ENCODE measurements at regions not wholly inside any gene's neighbourhood (a gene's known extent, or its start where the extent isn't known, plus 50 kb on each side); places are given as distances from the start of the nearest gene placed in this dataset.

- H3K27ac Mint-ChIP-seq: no peak overlapping the region
- POLR2A ChIA-PET: no interaction called here
- peaks cover 0 to 8% (median 0%) of the 10 kb centered on the region in 9 donors for H3K9me3 Mint-ChIP-seq
- peaks cover 0 to 4% (median 0%) of the 10 kb centered on the region in 5 donors for H3K27me3 Mint-ChIP-seq
- ATAC-seq: no peak
- no peak for DNase-seq
- no peaks in the 10 kb centered on the region for H3K36me3 Mint-ChIP-seq
- no peak overlapping the region for H3K4me3 Mint-ChIP-seq
- H3K4me1 Mint-ChIP-seq: no peaks in the 10 kb centered on the region
These were observed 290.1 kb upstream of the WWC1 start for GRCh38 chr5:168001318-168001717.

GRCh38 chr5:168002116-168002515 lies 289.3 kb upstream of the WWC1 start:
- Mint-ChIP-seq H3K36me3 (no peaks in the 10 kb centered on the region), H3K27ac (no peak overlapping the region), H3K9me3 (peaks cover 0 to 8% (median 0%) of the 10 kb centered on the region in 9 donors), H3K27me3 (peaks cover 0 to 4% (median 0%) of the 10 kb centered on the region in 5 donors), H3K4me3 (no peak overlapping the region), H3K4me1 (no peaks in the 10 kb centered on the region)
- ATAC-seq (no peak), DNase-seq (no peak)
- POLR2A ChIA-PET: no interaction called here

GRCh38 chr5:168005093-168005492 lies 286.4 kb upstream of the WWC1 start:
- H3K27ac Mint-ChIP-seq: no peak overlapping the region
- H3K4me3 Mint-ChIP-seq: no peak overlapping the region
- no peak for DNase-seq
- H3K27me3 Mint-ChIP-seq: peaks cover 0 to 4% (median 0%) of the 10 kb centered on the region in 5 donors
- no peaks in the 10 kb centered on the region for H3K4me1 Mint-ChIP-seq
- H3K36me3 Mint-ChIP-seq: no peaks in the 10 kb centered on the region
- H3K9me3 Mint-ChIP-seq: peaks cover 0 to 8% (median 0%) of the 10 kb centered on the region in 9 donors
- POLR2A ChIA-PET: no interaction called here
- no peak for ATAC-seq

GRCh38 chr5:168005936-168006335 lies 285.5 kb upstream of the WWC1 start:
- POLR2A ChIA-PET: no interaction called here
- Mint-ChIP-seq H3K36me3 (no peaks in the 10 kb centered on the region), H3K4me1 (no peaks in the 10 kb centered on the region), H3K9me3 (peaks cover 0 to 8% (median 0%) of the 10 kb centered on the region in 9 donors), H3K27me3 (peaks cover 0 to 4% (median 0%) of the 10 kb centered on the region in 5 donors), H3K27ac (no peak overlapping the region), H3K4me3 (no peak overlapping the region)
- DNase-seq (no peak), ATAC-seq (no peak)

- Mint-ChIP-seq H3K4me3 (no peak overlapping the region), H3K27ac (no peak overlapping the region), H3K27me3 (peaks cover 0 to 4% (median 0%) of the 10 kb centered on the region in 5 donors), H3K9me3 (peaks cover 0 to 8% (median 0%) of the 10 kb centered on the region in 9 donors), H3K36me3 (no peaks in the 10 kb centered on the region), H3K4me1 (no peaks in the 10 kb centered on the region)
- ATAC-seq (no peak), DNase-seq (no peak)
- POLR2A ChIA-PET: no interaction called here
These were observed 284.9 kb upstream of the WWC1 start for GRCh38 chr5:168006456-168007130.

GRCh38 chr5:168007286-168007685 lies 284.2 kb upstream of the WWC1 start:
- ATAC-seq (no peak), DNase-seq (no peak)
- Mint-ChIP-seq H3K36me3 (no peaks in the 10 kb centered on the region), H3K9me3 (peaks cover 0 to 8% (median 0%) of the 10 kb centered on the region in 9 donors), H3K4me3 (no peak overlapping the region), H3K4me1 (no peaks in the 10 kb centered on the region), H3K27me3 (peaks cover 0 to 4% (median 0%) of the 10 kb centered on the region in 5 donors), H3K27ac (no peak overlapping the region)
- POLR2A ChIA-PET: no interaction called here

GRCh38 chr5:168008555-168008954 lies 282.9 kb upstream of the WWC1 start:
- Mint-ChIP-seq H3K27ac (no peak overlapping the region), H3K4me1 (no peaks in the 10 kb centered on the region), H3K27me3 (peaks cover 0 to 3% (median 0%) of the 10 kb centered on the region in 5 donors), H3K4me3 (no peak overlapping the region), H3K36me3 (no peaks in the 10 kb centered on the region), H3K9me3 (peaks cover 0 to 8% (median 0%) of the 10 kb centered on the region in 9 donors)
- DNase-seq: no peak
- ATAC-seq: no peak
- POLR2A ChIA-PET: no interaction called here

GRCh38 chr5:168011096-168011495 lies 280.3 kb upstream of the WWC1 start:
- Mint-ChIP-seq H3K9me3 (no peaks in the 10 kb centered on the region), H3K4me1 (no peaks in the 10 kb centered on the region), H3K36me3 (no peaks in the 10 kb centered on the region), H3K27me3 (peaks cover 0 to 3% (median 0%) of the 10 kb centered on the region in 5 donors), H3K27ac (no peak overlapping the region), H3K4me3 (no peak overlapping the region)
- POLR2A ChIA-PET: no interaction called here
- DNase-seq (no peak), ATAC-seq (no peak)

- H3K27ac Mint-ChIP-seq: no peak overlapping the region
- H3K9me3 Mint-ChIP-seq: no peaks in the 10 kb centered on the region
- H3K27me3 Mint-ChIP-seq: peaks cover 0 to 3% (median 0%) of the 10 kb centered on the region in 5 donors
- no peak overlapping the region for H3K4me3 Mint-ChIP-seq
- DNase-seq (no peak), ATAC-seq (no peak)
- H3K36me3 Mint-ChIP-seq: no peaks in the 10 kb centered on the region
- no peaks in the 10 kb centered on the region for H3K4me1 Mint-ChIP-seq
- POLR2A ChIA-PET: no interaction called here
These were observed 279.4 kb upstream of the WWC1 start for GRCh38 chr5:168012006-168012405.

- peaks cover 0 to 2% (median 0%) of the 10 kb centered on the region in 9 donors for H3K9me3 Mint-ChIP-seq
- ATAC-seq: no peak
- no peak overlapping the region for H3K27ac Mint-ChIP-seq
- no peaks in the 10 kb centered on the region for H3K4me1 Mint-ChIP-seq
- no peak overlapping the region for H3K4me3 Mint-ChIP-seq
- H3K36me3 Mint-ChIP-seq: no peaks in the 10 kb centered on the region
- POLR2A ChIA-PET: no interaction called here
- DNase-seq: no peak
- H3K27me3 Mint-ChIP-seq: peaks cover 0 to 7% (median 2%) of the 10 kb centered on the region in 5 donors
These were observed 277.9 kb upstream of the WWC1 start for GRCh38 chr5:168013546-168013945.

- DNase-seq (no peak), ATAC-seq (no peak)
- H3K36me3 Mint-ChIP-seq: no peaks in the 10 kb centered on the region
- H3K4me3 Mint-ChIP-seq: no peak overlapping the region
- H3K27me3 Mint-ChIP-seq: peaks cover 0 to 15% (median 9%) of the 10 kb centered on the region in 5 donors
- H3K9me3 Mint-ChIP-seq: peaks cover 0 to 4% (median 0%) of the 10 kb centered on the region in 9 donors
- H3K4me1 Mint-ChIP-seq: no peaks in the 10 kb centered on the region
- no peak overlapping the region for H3K27ac Mint-ChIP-seq
- POLR2A ChIA-PET: interaction anchor here (0.6 kb wide), 1 partner anchor 95 kb away, joined by 3 read pairs; no protein-coding TSS in a partner anchor
These were observed 276.9 kb upstream of the WWC1 start for GRCh38 chr5:168014433-168015123.

- POLR2A ChIA-PET: no interaction called here
- no peak for ATAC-seq
These were observed 275.9 kb upstream of the WWC1 start for GRCh38 chr5:168015506-168015905.

GRCh38 chr5:168017313-168017712 lies 274.1 kb upstream of the WWC1 start:
- Mint-ChIP-seq H3K27ac (no peak overlapping the region), H3K4me1 (no peaks in the 10 kb centered on the region), H3K27me3 (peaks cover 0 to 24% (median 9%) of the 10 kb centered on the region in 5 donors), H3K36me3 (no peaks in the 10 kb centered on the region), H3K9me3 (peaks cover 0 to 4% (median 0%) of the 10 kb centered on the region in 9 donors), H3K4me3 (no peak overlapping the region)
- ATAC-seq (no peak), DNase-seq (no peak)
- POLR2A ChIA-PET: no interaction called here

More at GRCh38 chr5:168015506-168015905, 275.9 kb upstream of the WWC1 start:
- Mint-ChIP-seq H3K27ac (no peak overlapping the region), H3K4me3 (no peak overlapping the region), H3K4me1 (no peaks in the 10 kb centered on the region), H3K27me3 (peaks cover 0 to 23% (median 9%) of the 10 kb centered on the region in 5 donors), H3K36me3 (no peaks in the 10 kb centered on the region), H3K9me3 (peaks cover 0 to 4% (median 0%) of the 10 kb centered on the region in 9 donors)
- no peak for DNase-seq
